HEK293 (cell line): ENCODE measurements at regions not wholly inside any gene's neighbourhood (a gene's known extent, or its start where the extent isn't known, plus 50 kb on each side); places are given as distances from the start of the nearest gene placed in this dataset.
"Not testable (repeated sequence)": the region's sequence is repeated elsewhere in the genome, so short reads cannot be mapped to it uniquely, and the experiment has no call there.

Experiments
- CTCF ChIA-PET: fragments of 350-600 bp; formaldehyde crosslinking; extraction: SDS; loops from one replicate; lab custom pipeline; 2021; ENCODE audit warnings: antibody characterized with exemption; lab: Yijun Ruan, JAX
- POLR2A ChIA-PET: fragments of 300-600 bp; formaldehyde crosslinking; extraction: SDS; loops from one replicate; lab custom pipeline; 2020; ENCODE audit warnings: antibody characterized with exemption, inconsistent platforms; lab: Yijun Ruan, JAX
- H3K27ac ChIP-seq: fragments of 200-500 bp; sonication (Bioruptor generic); 2 replicates; pipeline ENCODE4 v1.5.1; 2014; ENCODE audit warnings: low read depth, low read length, control low read depth, inconsistent platforms; ENCODE audit errors: extremely low read depth
- H3K36me3 ChIP-seq, 2 experiments: fragments of 200-500 bp in 1 of 2; sonication (Bioruptor generic) in 1 of 2; 1 replicate in 1 of 2; 2 replicates in 1 of 2; pipeline ENCODE4 v1.5.1; 2014 to 2017; ENCODE audit warnings: inconsistent platforms in 2 of 2, low read length in 2 of 2; ENCODE audit not compliant: control insufficient read depth in 2 of 2, insufficient read depth in 1 of 2
- H3K4me1 ChIP-seq: fragments of 200-500 bp; sonication (Bioruptor generic); 2 replicates; pipeline ENCODE4 v1.5.1; 2014; ENCODE audit warnings: mild to moderate bottlenecking, low read length, inconsistent platforms; ENCODE audit not compliant: control insufficient read depth, insufficient read depth
- H3K4me3 ChIP-seq: 2 replicates; pipeline ENCODE4 v1.5.1; 2011; ENCODE audit warnings: low read depth, mild to moderate bottlenecking, control low read depth, low read length, moderate library complexity
- H3K9me3 ChIP-seq: fragments of 200-500 bp; sonication (Bioruptor generic); 2 replicates; pipeline ENCODE4 v1.5.1; 2014; ENCODE audit warnings: low read depth, low read length, inconsistent platforms; ENCODE audit not compliant: control insufficient read depth, insufficient read depth
- GLIS2 ChIP-seq: fragments of 450-650 bp; formaldehyde crosslinking; IDR thresholded peaks from 2 replicates; pipeline ENCODE4 v1.5.1; 2016; ENCODE audit warnings: missing biosample characterization, missing genetic modification characterization
- IKZF3 ChIP-seq: fragments of 450-650 bp; IDR thresholded peaks from 2 replicates; pipeline ENCODE4 v1.5.0; 2018; ENCODE audit warnings: missing biosample characterization, mild to moderate bottlenecking, missing genetic modification characterization, moderate library complexity
- MYNN ChIP-seq: fragments of 450-650 bp; formaldehyde crosslinking; IDR thresholded peaks from 2 replicates; pipeline ENCODE4 v1.5.1; 2016; ENCODE audit warnings: missing biosample characterization, missing genetic modification characterization, borderline replicate concordance
- SP2 ChIP-seq: fragments of 450-650 bp; formaldehyde crosslinking; IDR thresholded peaks from 2 replicates; pipeline ENCODE4 v1.5.1; 2016; ENCODE audit warnings: missing biosample characterization, missing genetic modification characterization
- SP3 ChIP-seq: fragments of 450-650 bp; formaldehyde crosslinking; IDR thresholded peaks from 2 replicates; pipeline ENCODE4 v1.5.1; 2016; ENCODE audit warnings: missing biosample characterization, missing genetic modification characterization
- SP7 ChIP-seq: fragments of 450-650 bp; formaldehyde crosslinking; IDR thresholded peaks from 2 replicates; pipeline ENCODE4 v1.5.1; 2016; ENCODE audit warnings: missing biosample characterization, missing genetic modification characterization
- ZBTB17 ChIP-seq: fragments of 450-650 bp; formaldehyde crosslinking; IDR thresholded peaks from 2 replicates; pipeline ENCODE4 v1.5.1; 2016; ENCODE audit warnings: missing biosample characterization, missing genetic modification characterization
- ZBTB20 ChIP-seq: fragments of 450-650 bp; formaldehyde crosslinking; IDR thresholded peaks from 2 replicates; pipeline ENCODE4 v1.5.1; 2016; ENCODE audit warnings: missing biosample characterization, missing genetic modification characterization
- ZBTB21 ChIP-seq: fragments of 450-650 bp; formaldehyde crosslinking; IDR thresholded peaks from 2 replicates; pipeline ENCODE4 v1.5.1; 2017; ENCODE audit warnings: missing biosample characterization, missing genetic modification characterization
- ZBTB48 ChIP-seq: fragments of 450-650 bp; formaldehyde crosslinking; IDR thresholded peaks from 2 replicates; pipeline ENCODE4 v1.5.1; 2016; ENCODE audit warnings: missing biosample characterization, missing genetic modification characterization
- ZBTB8A ChIP-seq: fragments of 450-650 bp; formaldehyde crosslinking; IDR thresholded peaks from 2 replicates; pipeline ENCODE4 v1.5.1; 2016; ENCODE audit warnings: missing biosample characterization, missing genetic modification characterization
- ZFHX2 ChIP-seq: fragments of 450-650 bp; formaldehyde crosslinking; conservative IDR thresholded peaks from 2 replicates; pipeline ENCODE4 v1.5.1; 2016; ENCODE audit warnings: missing biosample characterization, missing genetic modification characterization
- ZNF335 ChIP-seq: fragments of 450-650 bp; formaldehyde crosslinking; conservative IDR thresholded peaks from 2 replicates; pipeline ENCODE4 v1.5.1; 2016; ENCODE audit warnings: missing biosample characterization, missing genetic modification characterization
- ZNF530 ChIP-seq: fragments of 450-650 bp; formaldehyde crosslinking; IDR thresholded peaks from 2 replicates; pipeline ENCODE4 v1.5.1; 2016; ENCODE audit warnings: low read depth, missing biosample characterization, missing genetic modification characterization
- ZXDB ChIP-seq: fragments of 450-650 bp; formaldehyde crosslinking; IDR thresholded peaks from 2 replicates; pipeline ENCODE4 v1.5.1; 2016; ENCODE audit warnings: missing biosample characterization, missing genetic modification characterization
- TF ChIP-seq, protein P1 (sequence below): fragments of 450-650 bp; formaldehyde crosslinking; optimal IDR thresholded peaks from 2 replicates; pipeline ENCODE3; 2016; ENCODE audit warnings: missing biosample characterization, mild to moderate bottlenecking, missing genetic modification characterization
- TF ChIP-seq, protein P2 (sequence below): fragments of 450-650 bp; formaldehyde crosslinking; IDR thresholded peaks from 2 replicates; pipeline ENCODE4 v1.5.1; 2016; ENCODE audit warnings: missing biosample characterization, missing genetic modification characterization
- TF ChIP-seq, protein P3 (sequence below): fragments of 450-650 bp; formaldehyde crosslinking; conservative IDR thresholded peaks from 2 replicates; pipeline ENCODE4 v1.5.1; 2016; ENCODE audit warnings: low read depth, missing biosample characterization, missing genetic modification characterization
- TF ChIP-seq, protein P4 (sequence below): fragments of 450-650 bp; formaldehyde crosslinking; IDR thresholded peaks from 2 replicates; pipeline ENCODE4 v1.5.1; 2016; ENCODE audit warnings: missing biosample characterization, missing genetic modification characterization

DNA sequence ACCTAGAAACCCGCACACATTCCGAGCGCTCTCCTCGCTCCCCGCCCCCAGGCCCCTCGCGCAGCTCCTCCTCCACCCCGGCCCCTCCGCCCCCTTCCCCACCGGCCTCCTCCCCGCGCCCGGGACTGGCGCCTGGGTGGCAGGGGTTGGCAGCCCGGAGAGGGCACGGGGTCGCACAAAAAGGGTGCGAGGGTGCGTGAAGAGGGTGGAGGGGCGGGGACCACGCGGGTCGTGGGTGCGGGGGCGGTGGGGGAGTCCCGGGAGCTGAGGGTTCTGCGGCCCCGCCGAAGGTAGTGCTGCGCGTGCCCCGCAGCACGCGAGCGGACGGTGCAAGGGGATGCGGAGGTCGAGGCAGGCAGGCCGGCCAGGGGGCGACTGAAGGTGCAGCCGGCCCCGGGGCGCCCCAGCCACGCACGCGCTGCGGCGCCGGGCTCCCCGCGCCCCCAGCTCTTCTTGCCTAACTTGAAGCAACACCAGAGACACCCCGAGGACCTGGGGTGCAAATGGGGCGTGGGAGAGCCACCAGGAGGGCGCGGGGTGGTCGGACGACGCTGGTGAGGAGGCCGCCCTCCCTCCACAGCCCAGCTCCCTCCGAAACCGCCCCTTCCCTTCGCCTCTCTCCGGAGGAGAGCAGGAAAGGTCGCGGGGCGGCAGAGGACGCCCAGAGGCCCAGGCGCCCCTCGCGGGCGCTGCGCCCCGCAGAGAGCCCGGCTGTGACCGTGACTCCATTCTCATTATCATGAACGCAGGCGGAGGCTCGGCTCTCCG lies 174.7 kb downstream of the ATP6V0E2 start:
- H3K4me1 ChIP-seq, H3K27ac ChIP-seq, H3K9me3 ChIP-seq, POLR2A ChIA-PET, H3K36me3 ChIP-seq, CTCF ChIA-PET: not testable (repeated sequence)
- peak; percentile 90 for TF ChIP-seq ZBTB8A (tag by site-specific recombination)
- TF ChIP-seq, protein P1, sequence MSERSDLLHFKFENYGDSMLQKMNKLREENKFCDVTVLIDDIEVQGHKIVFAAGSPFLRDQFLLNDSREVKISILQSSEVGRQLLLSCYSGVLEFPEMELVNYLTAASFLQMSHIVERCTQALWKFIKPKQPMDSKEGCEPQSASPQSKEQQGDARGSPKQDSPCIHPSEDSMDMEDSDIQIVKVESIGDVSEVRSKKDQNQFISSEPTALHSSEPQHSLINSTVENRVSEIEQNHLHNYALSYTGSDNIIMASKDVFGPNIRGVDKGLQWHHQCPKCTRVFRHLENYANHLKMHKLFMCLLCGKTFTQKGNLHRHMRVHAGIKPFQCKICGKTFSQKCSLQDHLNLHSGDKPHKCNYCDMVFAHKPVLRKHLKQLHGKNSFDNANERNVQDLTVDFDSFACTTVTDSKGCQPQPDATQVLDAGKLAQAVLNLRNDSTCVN (tag by site-specific recombination) = peak; percentile 73
- TF ChIP-seq, protein P2, sequence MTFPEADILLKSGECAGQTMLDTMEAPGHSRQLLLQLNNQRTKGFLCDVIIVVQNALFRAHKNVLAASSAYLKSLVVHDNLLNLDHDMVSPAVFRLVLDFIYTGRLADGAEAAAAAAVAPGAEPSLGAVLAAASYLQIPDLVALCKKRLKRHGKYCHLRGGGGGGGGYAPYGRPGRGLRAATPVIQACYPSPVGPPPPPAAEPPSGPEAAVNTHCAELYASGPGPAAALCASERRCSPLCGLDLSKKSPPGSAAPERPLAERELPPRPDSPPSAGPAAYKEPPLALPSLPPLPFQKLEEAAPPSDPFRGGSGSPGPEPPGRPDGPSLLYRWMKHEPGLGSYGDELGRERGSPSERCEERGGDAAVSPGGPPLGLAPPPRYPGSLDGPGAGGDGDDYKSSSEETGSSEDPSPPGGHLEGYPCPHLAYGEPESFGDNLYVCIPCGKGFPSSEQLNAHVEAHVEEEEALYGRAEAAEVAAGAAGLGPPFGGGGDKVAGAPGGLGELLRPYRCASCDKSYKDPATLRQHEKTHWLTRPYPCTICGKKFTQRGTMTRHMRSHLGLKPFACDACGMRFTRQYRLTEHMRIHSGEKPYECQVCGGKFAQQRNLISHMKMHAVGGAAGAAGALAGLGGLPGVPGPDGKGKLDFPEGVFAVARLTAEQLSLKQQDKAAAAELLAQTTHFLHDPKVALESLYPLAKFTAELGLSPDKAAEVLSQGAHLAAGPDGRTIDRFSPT (tag by site-specific recombination) = 0 out of 2 replicates have a peak, but pooled peaks have one; percentile 48
- 0 out of 2 replicates have a peak, but pooled peaks have one; percentile 5 for TF ChIP-seq ZFHX2 (tag by site-specific recombination)
- peak; percentile 12; the same call in 1 of the 2 replicates for TF ChIP-seq GLIS2 (tag by site-specific recombination)
- peak overlapping the region; percentile 36 for H3K4me3 ChIP-seq

DNA sequence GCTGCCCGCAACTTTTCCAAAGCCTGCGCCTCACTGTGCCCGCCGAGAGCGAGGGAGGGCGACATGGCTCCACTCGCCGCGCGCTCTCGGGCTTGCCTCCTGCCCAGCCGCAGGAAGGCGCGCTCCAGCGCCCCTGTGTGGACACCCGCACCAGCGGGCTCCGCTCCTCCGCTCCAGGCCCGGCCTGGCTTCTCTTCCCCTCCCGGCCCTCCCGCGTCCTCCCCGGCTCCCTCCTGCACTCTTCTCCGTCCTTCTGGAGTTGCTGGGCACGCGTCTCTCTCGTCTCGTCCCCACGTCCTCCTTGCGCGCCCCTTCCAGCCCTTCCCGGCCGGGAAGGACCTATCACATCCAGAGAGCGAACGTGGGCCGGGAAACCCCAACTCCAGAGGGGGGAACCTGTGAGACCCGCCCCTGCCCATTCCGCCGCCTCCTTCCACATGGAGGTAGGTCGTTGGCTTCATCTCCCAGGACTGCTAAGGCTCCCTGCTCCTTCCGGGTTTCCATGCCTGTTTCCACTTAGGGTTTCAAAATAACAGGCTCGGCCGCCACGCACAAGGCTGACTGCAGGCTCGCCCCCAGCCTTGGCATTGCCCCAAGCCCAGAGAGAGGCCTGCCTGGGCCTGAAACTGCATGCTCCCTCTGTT lies 175.4 kb downstream of the ATP6V0E2 start:
- H3K9me3 ChIP-seq, H3K27ac ChIP-seq, POLR2A ChIA-PET, H3K36me3 ChIP-seq, H3K4me1 ChIP-seq, CTCF ChIA-PET: not testable (repeated sequence)
- H3K4me3 ChIP-seq = peak overlapping the region; percentile 36
- TF ChIP-seq ZBTB21 (tag by site-specific recombination) (0 out of 2 replicates have a peak, but pooled peaks have one; percentile 21), MYNN (tag by site-specific recombination) (peak; percentile 57; the same call in 1 of the 2 replicates), SP2 (tag by site-specific recombination) (peak; percentile 44), IKZF3 (peak; percentile 35; the same call in 1 of the 2 replicates), ZNF335 (peak; percentile 36), ZFHX2 (tag by site-specific recombination) (peak; percentile 46; the same call in 1 of the 2 replicates), ZBTB17 (peak; percentile 45; the same call in 1 of the 2 replicates), ZBTB48 (tag by site-specific recombination) (peak; percentile 64; the same call in 1 of the 2 replicates), ZXDB (tag by site-specific recombination) (peak; percentile 82), GLIS2 (tag by site-specific recombination) (peak; percentile 59), ZBTB20 (tag by site-specific recombination) (peak; percentile 64; the same call in 1 of the 2 replicates), SP7 (tag by site-specific recombination) (0 out of 2 replicates have a peak, but pooled peaks have one; percentile 35), ZNF530 (tag by site-specific recombination) (0 out of 2 replicates have a peak, but pooled peaks have one; percentile 18), SP3 (tag by site-specific recombination) (peak; percentile 35; the same call in 1 of the 2 replicates)
- TF ChIP-seq, protein P1 (tag by site-specific recombination) = peak; percentile 71
- TF ChIP-seq, protein P3, sequence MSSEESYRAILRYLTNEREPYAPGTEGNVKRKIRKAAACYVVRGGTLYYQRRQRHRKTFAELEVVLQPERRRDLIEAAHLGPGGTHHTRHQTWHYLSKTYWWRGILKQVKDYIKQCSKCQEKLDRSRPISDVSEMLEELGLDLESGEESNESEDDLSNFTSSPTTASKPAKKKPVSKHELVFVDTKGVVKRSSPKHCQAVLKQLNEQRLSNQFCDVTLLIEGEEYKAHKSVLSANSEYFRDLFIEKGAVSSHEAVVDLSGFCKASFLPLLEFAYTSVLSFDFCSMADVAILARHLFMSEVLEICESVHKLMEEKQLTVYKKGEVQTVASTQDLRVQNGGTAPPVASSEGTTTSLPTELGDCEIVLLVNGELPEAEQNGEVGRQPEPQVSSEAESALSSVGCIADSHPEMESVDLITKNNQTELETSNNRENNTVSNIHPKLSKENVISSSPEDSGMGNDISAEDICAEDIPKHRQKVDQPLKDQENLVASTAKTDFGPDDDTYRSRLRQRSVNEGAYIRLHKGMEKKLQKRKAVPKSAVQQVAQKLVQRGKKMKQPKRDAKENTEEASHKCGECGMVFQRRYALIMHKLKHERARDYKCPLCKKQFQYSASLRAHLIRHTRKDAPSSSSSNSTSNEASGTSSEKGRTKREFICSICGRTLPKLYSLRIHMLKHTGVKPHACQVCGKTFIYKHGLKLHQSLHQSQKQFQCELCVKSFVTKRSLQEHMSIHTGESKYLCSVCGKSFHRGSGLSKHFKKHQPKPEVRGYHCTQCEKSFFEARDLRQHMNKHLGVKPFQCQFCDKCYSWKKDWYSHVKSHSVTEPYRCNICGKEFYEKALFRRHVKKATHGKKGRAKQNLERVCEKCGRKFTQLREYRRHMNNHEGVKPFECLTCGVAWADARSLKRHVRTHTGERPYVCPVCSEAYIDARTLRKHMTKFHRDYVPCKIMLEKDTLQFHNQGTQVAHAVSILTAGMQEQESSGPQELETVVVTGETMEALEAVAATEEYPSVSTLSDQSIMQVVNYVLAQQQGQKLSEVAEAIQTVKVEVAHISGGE (tag by site-specific recombination) = peak; percentile 79
- TF ChIP-seq, protein P4, sequence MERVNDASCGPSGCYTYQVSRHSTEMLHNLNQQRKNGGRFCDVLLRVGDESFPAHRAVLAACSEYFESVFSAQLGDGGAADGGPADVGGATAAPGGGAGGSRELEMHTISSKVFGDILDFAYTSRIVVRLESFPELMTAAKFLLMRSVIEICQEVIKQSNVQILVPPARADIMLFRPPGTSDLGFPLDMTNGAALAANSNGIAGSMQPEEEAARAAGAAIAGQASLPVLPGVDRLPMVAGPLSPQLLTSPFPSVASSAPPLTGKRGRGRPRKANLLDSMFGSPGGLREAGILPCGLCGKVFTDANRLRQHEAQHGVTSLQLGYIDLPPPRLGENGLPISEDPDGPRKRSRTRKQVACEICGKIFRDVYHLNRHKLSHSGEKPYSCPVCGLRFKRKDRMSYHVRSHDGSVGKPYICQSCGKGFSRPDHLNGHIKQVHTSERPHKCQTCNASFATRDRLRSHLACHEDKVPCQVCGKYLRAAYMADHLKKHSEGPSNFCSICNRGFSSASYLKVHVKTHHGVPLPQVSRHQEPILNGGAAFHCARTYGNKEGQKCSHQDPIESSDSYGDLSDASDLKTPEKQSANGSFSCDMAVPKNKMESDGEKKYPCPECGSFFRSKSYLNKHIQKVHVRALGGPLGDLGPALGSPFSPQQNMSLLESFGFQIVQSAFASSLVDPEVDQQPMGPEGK = peak; percentile 33; the same call in 1 of the 2 replicates
